Erythroblast (primary cell): ENCODE measurements at regions not wholly inside any gene's neighbourhood (a gene's known extent, or its start where the extent isn't known, plus 50 kb on each side); places are given as distances from the start of the nearest gene placed in this dataset.

ENCODE experiments used
- GATA1 ChIP-seq: IDR thresholded peaks from 2 replicates; pipeline ENCODE4 v1.6.1; 2011; ENCODE audit warnings: low read depth, mild to moderate bottlenecking, control low read depth, low read length, moderate library complexity
- POLR2A ChIP-seq: IDR thresholded peaks from 2 replicates; pipeline ENCODE4 v1.6.1; 2011; ENCODE audit warnings: mild to moderate bottlenecking, low read length

DNA sequence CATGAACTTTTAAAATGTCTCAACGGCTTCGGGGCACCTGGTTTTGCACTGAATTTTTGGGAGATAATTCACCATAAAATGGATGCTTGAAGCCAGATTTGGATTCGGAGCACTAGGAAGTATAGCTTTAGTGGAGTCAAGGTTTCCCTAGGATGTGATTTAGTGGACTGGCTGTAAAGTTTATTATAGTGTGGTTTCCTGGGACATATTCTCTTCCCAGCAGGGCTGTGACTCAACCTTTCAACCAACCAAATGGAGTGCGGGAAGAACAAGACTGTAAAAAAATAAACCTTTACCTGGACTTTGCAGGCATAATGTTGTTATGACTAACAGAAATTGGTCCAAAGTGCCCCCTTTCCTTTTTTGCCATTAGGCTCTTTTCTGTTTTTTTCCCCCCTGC lies 327.4 kb upstream of the MAN1A1 start:
- TF ChIP-seq POLR2A = no peak
- no peak for TF ChIP-seq GATA1
